Spleen (tissue), 11 donors: ENCODE measurements at regions not wholly inside any gene's neighbourhood (a gene's known extent, or its start where the extent isn't known, plus 50 kb on each side); places are given as distances from the start of the nearest gene placed in this dataset.

Experiments used
- DNase-seq: peaks from one replicate; pipeline ENCODE4 v3.0.0-alpha.2; 2020
- H3K27ac ChIP-seq, 8 donors: fragments of 200-600 bp; sonication (generic) in 7 of 8; 1 replicate in 4 of 8; 2 replicates in 4 of 8; pipeline versions ENCODE4 v1.5.0 to v1.8.0; 2016 to 2021; ENCODE audit warnings: inconsistent platforms in 4 of 8, mild to moderate bottlenecking in 4 of 8, moderate library complexity in 1 of 8
- H3K27me3 ChIP-seq, 7 donors: fragments of 200-600 bp; sonication (generic) in 6 of 7; replicated peaks in 1 of 7; 1 replicate in 4 of 7; 2 replicates in 3 of 7; pipeline versions ENCODE4 v1.5.0 to v1.8.0; 2016 to 2021; ENCODE audit warnings: inconsistent platforms in 3 of 7, mild to moderate bottlenecking in 1 of 7
- H3K36me3 ChIP-seq, 6 donors: fragments of 200-600 bp; sonication (generic) in 5 of 6; 1 replicate in 4 of 6; 2 replicates in 2 of 6; pipeline versions ENCODE4 v1.5.0 to v1.8.0; 2016 to 2021; ENCODE audit warnings: inconsistent platforms in 2 of 6
- H3K4me1 ChIP-seq, 6 donors: fragments of 200-600 bp; sonication (generic) in 5 of 6; 1 replicate in 3 of 6; 2 replicates in 3 of 6; pipeline versions ENCODE4 v1.5.0 to v1.8.0; 2016 to 2021; ENCODE audit warnings: inconsistent platforms in 3 of 6
- H3K4me3 ChIP-seq, 8 donors: fragments of 200-600 bp; sonication (generic) in 7 of 8; 1 replicate in 4 of 8; 2 replicates in 4 of 8; pipeline versions ENCODE4 v1.5.0 to v1.8.0; 2016 to 2021; ENCODE audit warnings: inconsistent platforms in 4 of 8, mild to moderate bottlenecking in 4 of 8, moderate library complexity in 2 of 8
- H3K9me3 ChIP-seq, 8 donors: fragments of 200-600 bp; sonication (generic) in 7 of 8; 1 replicate in 4 of 8; 2 replicates in 4 of 8; pipeline versions ENCODE4 v1.5.0 to v1.8.0; 2016 to 2021; ENCODE audit warnings: inconsistent platforms in 4 of 8
- POLR2A ChIP-seq, 3 donors: fragments of 450-650 bp; IDR thresholded peaks; one replicate each; pipeline ENCODE4 v1.5.1; 2017; ENCODE audit warnings: antibody characterized with exemption in 3 of 3, mild to moderate bottlenecking in 1 of 3
- POLR2AphosphoS5 ChIP-seq, 3 donors: sonication (generic); formaldehyde crosslinking; IDR thresholded peaks; one replicate each; pipeline ENCODE4 v1.5.1; 2017; ENCODE audit warnings: antibody characterized with exemption in 3 of 3
- WGBS, 5 donors: extraction: QIAGEN DNeasy Blood & Tissue Kit in 3 of 5; methylation state at CpG; one replicate each; pipeline versions ENCODE4 v1.1.5 to v1.1.7; 2013 to 2018; 5-methylcytosine and 5-hydroxymethylcytosine counted together
- intact Hi-C: fragments of 100-400 bp; cut with DNase I; formaldehyde crosslinking; loops from one replicate; pipeline ENCODE4 v1.15.0; 2023; ENCODE audit warnings: low total_unique reads
- TF ChIP-seq, protein P1 (sequence below), 11 experiments: fragments of 200-600 bp in 7 of 11; fragments of 450-650 bp in 4 of 11; sonication (generic) in 4 of 11; IDR thresholded peaks in 8 of 11; conservative IDR thresholded peaks in 3 of 11; 1 replicate in 7 of 11; 2 replicates in 4 of 11; pipeline versions ENCODE4 v1.4.0 to v1.8.0; 2016 to 2021; ENCODE audit warnings: antibody characterized with exemption in 11 of 11, inconsistent platforms in 4 of 11, mild to moderate bottlenecking in 1 of 11
- donor health status: healthy with polysubstance abuse.
- donor health status: DM: no; HTN: no; CAD: no; lungs with moderate emphysema.
- donor health status: DM: no; HTN: no; CAD: no.
- donor health status: Bipolar disorder and iron deficiency.
- donor health status: healthy.
- donor health status: DM: no; HTN: no; CAD: no.
- donor health status: DM: yes; HTN: yes; CAD: no.

DNA sequence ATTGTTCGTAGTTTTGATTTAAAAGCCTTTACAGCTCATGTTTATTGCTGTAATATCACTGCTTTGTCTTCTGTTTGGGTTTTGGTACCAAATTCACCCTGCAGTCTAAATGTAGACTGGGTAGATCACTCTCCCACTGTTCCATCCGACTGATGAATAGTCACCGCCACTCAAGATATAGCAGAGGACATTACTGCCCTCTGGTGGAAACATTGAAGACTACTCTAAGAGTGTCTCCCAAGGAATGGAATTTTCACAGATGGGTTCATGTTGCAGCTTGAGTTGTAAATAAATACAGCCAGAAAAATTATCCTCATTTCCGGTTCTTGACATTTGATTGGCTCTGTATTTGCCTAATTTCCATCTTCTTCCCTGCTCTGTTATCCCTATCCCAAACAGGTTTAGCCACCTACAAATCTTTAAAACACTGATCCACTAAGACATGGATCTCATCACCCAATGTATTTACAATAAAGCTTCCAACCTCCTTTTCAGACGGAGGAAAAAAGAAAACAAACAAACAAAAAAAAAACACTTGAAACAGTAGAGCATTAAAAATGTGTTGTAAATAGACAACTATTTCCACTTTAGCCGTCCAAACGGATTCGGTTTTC is 198.3 kb upstream of the CPNE8 start:
- H3K36me3 ChIP-seq: no peaks in the 10 kb centered on the region
- TF ChIP-seq, protein P1, sequence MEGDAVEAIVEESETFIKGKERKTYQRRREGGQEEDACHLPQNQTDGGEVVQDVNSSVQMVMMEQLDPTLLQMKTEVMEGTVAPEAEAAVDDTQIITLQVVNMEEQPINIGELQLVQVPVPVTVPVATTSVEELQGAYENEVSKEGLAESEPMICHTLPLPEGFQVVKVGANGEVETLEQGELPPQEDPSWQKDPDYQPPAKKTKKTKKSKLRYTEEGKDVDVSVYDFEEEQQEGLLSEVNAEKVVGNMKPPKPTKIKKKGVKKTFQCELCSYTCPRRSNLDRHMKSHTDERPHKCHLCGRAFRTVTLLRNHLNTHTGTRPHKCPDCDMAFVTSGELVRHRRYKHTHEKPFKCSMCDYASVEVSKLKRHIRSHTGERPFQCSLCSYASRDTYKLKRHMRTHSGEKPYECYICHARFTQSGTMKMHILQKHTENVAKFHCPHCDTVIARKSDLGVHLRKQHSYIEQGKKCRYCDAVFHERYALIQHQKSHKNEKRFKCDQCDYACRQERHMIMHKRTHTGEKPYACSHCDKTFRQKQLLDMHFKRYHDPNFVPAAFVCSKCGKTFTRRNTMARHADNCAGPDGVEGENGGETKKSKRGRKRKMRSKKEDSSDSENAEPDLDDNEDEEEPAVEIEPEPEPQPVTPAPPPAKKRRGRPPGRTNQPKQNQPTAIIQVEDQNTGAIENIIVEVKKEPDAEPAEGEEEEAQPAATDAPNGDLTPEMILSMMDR (IDR thresholded peaks at IDR 0.05 in 8 of 11, conservative IDR thresholded peaks at IDR 0.05 in 3 of 11): peak; percentile 5 to 80 (median 66)
- no peak for TF ChIP-seq POLR2AphosphoS5 (IDR thresholded peaks at IDR 0.05)
- H3K4me3 ChIP-seq: no peak overlapping the region
- H3K27me3 ChIP-seq: peaks cover 0 to 5% (median 0%) of the 10 kb centered on the region in 7 donors
- intact Hi-C loops: loop anchor here (5.0 kb wide), 2 partner anchors 176 to 776 kb away; no protein-coding TSS in a partner anchor
- H3K4me1 ChIP-seq: no peaks in the 10 kb centered on the region
- H3K27ac ChIP-seq: no peak overlapping the region
- 41 to 54% (median 48%) methylated on average over 8 of the region's 8 CpGs for WGBS, 5 donors
- no peaks in the 10 kb centered on the region for H3K9me3 ChIP-seq
- no peak for DNase-seq

DNA sequence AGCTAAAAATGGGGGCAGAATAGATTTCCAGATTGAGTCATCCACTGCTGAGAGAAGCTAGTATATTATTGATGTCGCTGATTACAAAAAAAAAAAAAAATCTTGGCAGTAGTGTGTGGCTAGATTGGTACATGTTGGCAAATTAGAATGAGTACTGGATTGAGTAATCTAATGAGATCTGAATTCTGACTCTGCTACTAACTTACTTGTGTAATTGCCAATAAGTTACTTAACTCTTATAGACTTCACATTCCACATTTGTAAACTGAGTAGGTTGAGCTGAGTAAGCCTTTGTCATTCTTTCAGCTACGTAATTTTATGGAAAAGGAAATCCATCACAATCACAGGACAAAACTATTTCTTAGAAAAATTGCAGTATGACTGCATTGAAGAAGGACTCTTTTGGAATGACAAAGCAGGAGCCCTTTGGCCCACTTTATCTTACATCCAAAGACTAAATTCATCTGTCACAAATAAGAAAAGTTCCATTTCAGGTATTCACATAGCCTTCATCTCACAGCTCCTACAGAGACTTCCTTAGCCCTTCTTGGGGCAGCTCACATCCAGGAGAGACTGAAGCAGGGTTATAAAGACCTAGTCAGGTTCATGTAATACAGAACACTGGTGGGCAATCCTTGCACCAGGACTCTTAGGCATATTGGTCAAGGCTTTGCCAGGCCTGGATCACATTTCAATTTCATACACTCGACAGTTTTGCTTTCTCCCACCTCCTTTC is 197.3 kb upstream of the CPNE8 start:
- H3K9me3 ChIP-seq: no peaks in the 10 kb centered on the region
- H3K27ac ChIP-seq: no peak overlapping the region
- intact Hi-C loops: loop anchor here (5.0 kb wide), 2 partner anchors 175 to 775 kb away; no protein-coding TSS in a partner anchor
- no peaks in the 10 kb centered on the region for H3K36me3 ChIP-seq
- no peak overlapping the region for H3K4me3 ChIP-seq
- 77 to 87% (median 85%) methylated on average over 3 of the region's 3 CpGs for WGBS, 5 donors
- H3K4me1 ChIP-seq: no peaks in the 10 kb centered on the region
- TF ChIP-seq POLR2AphosphoS5 (IDR thresholded peaks at IDR 0.05) (no peak), POLR2A (IDR thresholded peaks at IDR 0.05) (no peak)
- TF ChIP-seq, protein P1 (IDR thresholded peaks at IDR 0.05 in 8 of 11, conservative IDR thresholded peaks at IDR 0.05 in 3 of 11): no peak
- DNase-seq: no peak
- peaks cover 0 to 5% (median 0%) of the 10 kb centered on the region in 7 donors for H3K27me3 ChIP-seq

DNA sequence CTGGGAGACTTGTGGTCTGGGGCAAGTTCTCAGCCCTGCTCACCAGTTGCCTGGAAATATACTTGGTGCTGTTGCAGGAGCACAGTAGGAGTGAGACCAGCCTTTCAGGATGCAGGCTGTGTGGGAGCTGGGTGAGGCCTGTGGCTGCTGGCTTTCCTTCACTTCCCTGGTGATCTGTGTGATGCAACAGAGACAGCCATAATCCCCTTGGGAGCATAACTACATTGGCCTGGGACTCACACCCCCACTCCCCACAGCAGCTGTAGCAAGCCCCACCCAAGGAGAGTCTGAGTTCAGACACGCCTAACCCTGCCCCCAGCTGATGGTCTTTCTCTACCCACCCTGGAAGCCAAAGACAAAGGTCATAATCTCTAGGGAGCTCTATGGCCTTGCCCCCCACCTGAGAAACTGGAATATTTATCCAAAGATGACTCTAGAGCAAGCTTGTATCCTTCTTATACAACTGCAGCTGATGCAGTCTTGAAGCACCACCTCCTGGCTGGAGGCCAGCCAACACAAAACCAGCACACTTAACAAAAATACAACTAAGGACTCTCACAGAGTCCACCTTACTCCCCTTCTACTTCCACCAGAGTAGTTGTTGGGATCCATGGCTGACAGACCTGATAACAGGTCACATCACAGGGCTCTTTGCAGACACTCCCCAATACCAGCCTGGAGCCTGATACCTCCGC is 190.4 kb upstream of the CPNE8 start:
- 73 to 94% (median 91%) methylated on average over 2 of the region's 2 CpGs for WGBS, 5 donors
- H3K4me1 ChIP-seq: no peaks in the 10 kb centered on the region
- no peak for DNase-seq
- peaks cover 0 to 14% (median 0%) of the 10 kb centered on the region in 7 donors for H3K27me3 ChIP-seq
- H3K27ac ChIP-seq: no peak overlapping the region
- TF ChIP-seq, protein P1 (IDR thresholded peaks at IDR 0.05 in 8 of 11, conservative IDR thresholded peaks at IDR 0.05 in 3 of 11): no peak
- no peak for TF ChIP-seq POLR2AphosphoS5 (IDR thresholded peaks at IDR 0.05)
- TF ChIP-seq POLR2A (IDR thresholded peaks at IDR 0.05): no peak
- no peaks in the 10 kb centered on the region for H3K36me3 ChIP-seq
- no peaks in the 10 kb centered on the region for H3K9me3 ChIP-seq
- intact Hi-C loops: no loop called here
- H3K4me3 ChIP-seq: no peak overlapping the region

DNA sequence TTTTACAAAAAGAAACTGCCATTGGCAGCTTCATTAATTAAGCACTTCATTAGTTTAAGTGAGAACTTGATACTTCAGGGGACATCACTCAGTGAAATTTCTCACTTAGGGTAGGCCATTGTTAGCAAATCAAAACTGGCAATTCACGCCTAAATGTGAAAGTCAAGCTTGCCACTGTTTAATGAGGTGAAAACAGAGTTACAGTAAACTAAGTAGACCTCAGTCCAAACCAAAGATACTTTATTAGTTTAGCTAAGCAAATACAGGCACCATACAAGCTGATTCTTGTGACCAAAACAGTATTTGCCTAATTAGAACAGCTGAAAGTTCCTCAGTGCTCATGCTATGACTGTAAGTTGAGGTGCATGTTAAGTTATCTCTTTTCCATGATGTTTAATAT is 176.5 kb upstream of the CPNE8 start:
- WGBS, 5 donors: 70 to 86% (median 78%) methylated on average over 1 of the region's 1 CpG
- no peaks in the 10 kb centered on the region for H3K4me1 ChIP-seq

More for the DNA sequence above, 176.5 kb upstream of the CPNE8 start:
- no peak overlapping the region for H3K27ac ChIP-seq
- TF ChIP-seq POLR2A (IDR thresholded peaks at IDR 0.05) (no peak), POLR2AphosphoS5 (IDR thresholded peaks at IDR 0.05) (no peak)
- TF ChIP-seq, protein P1 (IDR thresholded peaks at IDR 0.05 in 8 of 11, conservative IDR thresholded peaks at IDR 0.05 in 3 of 11): no peak
- no peak overlapping the region for H3K4me3 ChIP-seq
- no peaks in the 10 kb centered on the region for H3K36me3 ChIP-seq
- no peaks in the 10 kb centered on the region for H3K27me3 ChIP-seq
- intact Hi-C loops: no loop called here
- no peaks in the 10 kb centered on the region for H3K9me3 ChIP-seq
- DNase-seq: no peak
